ENCODE measurements at regions not wholly inside any gene's neighbourhood (a gene's known extent, or its start where the extent isn't known, plus 50 kb on each side); places are given as distances from the start of the nearest gene placed in this dataset.
"Not testable (repeated sequence)": the region's sequence is repeated elsewhere in the genome, so short reads cannot be mapped to it uniquely, and the experiment has no call there.

DNA sequence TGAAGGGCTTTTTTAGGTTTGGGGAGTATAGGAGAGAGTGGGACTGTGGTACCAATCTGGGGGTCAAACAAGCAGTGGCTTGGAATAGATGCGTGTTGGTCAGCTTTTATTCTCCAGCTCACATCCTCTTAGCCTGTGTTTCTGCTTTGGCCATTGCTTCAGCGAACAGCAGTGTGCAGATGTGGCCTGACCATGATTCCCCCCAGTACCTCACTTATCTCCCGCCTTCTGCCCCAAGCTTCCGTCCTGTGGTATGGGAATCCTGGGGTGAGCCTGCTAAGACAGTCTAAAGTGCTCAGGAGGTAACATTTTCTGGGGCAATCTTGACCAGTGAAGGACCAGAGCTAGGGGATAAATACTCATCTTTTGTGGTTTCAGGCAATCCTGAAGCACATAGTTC is 84.9 kb upstream of the TNP1 start:
- no peak for DNase-seq (ENCODE audit: low spot score)

DNA sequence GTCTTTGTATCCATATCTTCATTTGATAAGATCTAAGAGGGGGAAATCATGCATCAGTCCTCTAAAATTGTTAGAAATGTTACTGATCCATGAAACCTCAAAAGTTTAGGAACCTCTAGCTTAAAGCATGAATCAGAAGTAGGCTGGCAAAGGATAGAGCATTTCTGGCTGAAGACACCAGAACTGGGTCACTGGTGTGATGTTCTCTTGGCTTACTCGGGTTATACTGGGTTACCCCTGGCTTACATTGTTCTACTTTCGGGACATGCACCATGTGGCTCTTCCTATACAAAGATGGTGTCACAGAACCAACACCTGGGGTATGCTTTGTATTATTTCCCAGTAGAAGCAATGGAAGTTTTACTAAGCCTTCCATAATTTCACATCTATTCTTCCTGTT is 83.2 kb upstream of the TNP1 start:
- no peak for DNase-seq (ENCODE audit: low spot score)

DNA sequence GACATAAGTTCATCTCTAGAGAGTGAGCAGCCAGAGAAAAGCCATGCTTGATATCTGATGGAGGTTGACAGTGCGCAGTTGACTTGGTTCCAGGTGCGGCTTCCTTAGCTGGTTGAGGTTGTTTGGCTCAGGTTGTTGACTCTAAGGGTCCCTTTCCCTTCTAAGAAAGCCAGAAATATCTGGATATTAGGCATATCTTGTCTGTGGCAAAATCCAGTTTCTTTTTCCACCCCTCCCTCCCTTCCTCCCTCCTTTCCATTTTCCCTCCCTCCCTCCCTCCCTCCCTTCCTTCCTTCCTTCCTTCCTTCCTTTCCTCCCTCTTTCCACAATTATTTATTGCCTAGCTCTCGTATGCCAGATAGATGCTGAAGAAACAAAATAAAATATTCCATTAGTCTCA is 82.6 kb upstream of the TNP1 start:
- DNase-seq (ENCODE audit: low spot score): no peak

DNA sequence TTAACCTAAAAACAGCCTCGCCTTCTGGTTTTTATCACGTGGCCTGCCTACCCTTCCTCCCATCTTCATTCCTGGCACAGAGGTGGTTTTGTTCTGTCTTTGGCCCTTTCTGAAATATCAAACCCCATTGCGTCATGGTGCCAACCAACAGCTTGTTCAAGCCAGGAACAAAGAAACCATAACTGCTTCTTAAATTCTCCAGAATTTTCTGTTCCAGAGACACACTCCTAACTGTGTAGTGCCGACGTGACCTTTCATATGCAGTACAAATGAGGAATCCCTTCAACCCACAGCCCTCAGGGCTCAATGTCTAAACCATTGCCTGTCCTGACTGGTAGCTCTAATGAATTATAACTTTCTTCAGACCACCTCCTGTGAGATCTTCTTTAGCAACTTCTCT is 82.2 kb upstream of the TNP1 start:
- no peak for DNase-seq (ENCODE audit: low spot score)

DNA sequence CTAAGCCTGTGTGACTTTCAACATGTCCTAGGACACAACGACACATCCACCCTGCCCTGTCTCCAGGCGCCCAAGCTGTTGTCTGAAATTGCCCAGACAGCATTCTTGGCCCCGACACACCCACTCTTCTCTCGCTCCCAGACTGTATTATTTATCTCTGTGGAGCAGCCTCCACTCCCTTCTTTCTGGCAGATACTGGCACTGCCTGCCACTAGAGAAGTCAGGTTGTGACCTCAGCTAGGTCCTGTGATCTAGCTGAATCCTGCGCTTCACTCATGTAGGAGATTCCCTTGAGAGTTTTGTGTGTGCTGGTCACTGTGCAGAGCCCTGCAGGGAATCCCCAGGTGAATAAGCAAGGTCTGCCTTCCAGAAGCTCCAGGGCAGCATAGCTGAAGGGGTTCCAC is 77.1 kb upstream of the TNP1 start:
- DNase-seq (ENCODE audit: low spot score): no peak

DNA sequence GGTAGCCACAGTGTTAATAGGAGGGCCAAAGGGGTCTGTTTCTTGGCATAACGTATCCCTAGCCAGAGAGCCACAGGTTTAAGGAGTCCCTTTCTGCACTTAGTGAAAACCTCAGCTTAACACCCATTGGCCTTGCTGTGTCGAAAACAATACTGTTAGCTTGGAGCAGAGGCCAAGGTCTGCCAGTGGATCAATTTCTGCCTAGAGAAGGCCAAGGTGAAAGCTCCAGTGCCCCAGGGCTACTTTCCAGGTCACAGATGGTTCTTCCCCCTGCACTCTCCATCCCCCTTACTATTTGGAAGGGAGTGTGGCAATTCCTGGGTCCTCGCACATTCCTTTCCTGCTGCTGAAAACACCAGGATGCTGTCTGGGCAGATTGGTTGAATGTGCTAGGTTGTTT is 74.8 kb upstream of the TNP1 start:
- no peak for DNase-seq (ENCODE audit: low spot score)

DNA sequence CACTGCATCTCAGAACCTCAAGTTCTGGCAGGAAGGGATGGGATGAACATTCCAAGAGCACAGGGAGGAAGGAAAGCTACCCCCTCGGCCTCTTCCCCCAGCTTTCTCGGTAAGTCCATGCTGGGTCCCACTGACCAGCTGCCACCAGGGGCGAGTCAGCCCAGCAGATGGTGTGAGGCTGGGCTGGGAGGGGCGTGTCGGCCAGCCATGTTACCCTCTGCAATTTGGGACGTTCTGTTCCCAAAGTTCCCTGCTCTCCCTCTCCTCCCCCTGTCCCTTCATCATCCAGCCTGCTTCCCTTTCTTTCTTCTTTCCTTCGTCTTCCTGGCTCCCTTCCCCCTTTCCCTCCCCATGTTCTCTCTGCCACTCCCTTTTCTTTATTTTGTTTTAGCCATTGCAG is 74.3 kb upstream of the TNP1 start:
- DNase-seq (ENCODE audit: low spot score): no peak

DNA sequence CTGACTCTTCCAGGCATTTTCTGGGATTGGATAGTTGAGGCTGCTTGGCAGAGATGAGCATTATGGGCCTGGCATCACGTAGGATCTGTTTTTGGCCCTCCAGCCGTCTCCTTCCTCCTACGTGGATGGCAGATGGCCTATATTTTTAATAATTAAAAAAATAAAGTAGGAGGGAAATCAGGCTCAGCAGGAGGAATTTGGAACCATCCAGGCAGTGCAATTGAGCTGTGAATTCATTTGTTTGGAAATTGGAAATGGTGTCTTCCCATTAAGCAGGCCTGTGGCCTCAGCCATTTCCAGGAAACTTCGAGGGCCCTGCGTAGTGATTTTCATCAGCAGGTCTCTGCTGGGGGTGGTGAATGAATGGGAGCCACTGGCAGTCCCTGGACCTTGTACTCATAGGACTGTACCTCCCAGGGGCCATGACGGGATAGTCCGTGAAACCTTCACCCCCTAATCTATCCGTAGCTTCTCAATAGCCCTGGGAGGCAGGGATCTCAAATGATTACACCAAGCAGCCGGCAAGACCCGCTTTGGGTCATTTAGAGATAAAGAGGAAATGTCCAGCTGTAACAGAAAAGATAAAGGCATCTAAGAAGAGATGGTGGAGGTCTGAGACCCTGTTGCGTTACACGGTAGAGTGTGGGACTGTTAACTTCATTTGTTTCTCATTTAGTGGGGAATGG is 73.1 kb upstream of the TNP1 start:
- no peak for DNase-seq (ENCODE audit: low spot score)

DNA sequence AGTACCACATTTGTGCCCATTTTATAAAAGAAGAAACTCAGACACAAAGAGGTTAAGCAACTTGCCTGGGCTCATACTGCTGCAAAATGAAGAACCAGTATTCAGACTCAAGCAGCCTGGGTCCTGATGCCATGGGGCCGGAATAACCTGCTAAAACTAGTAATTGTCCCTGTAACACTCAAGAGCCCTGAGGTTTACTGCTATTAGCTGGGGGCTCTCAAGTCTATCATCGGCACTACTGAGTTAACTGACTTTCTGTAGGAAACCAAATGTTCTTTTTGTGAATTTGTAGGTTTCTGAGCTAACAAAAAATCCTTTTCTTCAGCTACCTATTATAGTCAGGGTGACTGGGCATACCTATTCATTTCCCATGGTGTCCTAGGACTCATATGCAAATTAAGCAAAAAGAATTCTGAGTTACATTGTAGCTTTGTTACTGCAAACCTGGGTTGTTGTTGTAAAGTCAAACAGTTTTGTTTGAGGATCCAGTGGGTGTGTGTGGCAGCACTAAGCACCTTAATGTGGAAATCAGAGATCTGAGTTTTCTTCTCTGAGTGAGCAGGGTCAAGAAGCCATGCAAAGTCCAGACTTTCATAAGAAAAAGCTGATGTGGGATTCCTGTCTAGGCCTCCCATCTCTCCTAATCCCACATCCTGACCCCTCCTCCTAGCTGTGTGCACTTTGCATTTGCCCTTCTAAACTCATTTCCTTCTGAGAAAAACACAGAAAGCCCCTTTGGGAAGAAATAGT is 72.4 kb upstream of the TNP1 start:
- DNase-seq (ENCODE audit: low spot score): no peak

DNA sequence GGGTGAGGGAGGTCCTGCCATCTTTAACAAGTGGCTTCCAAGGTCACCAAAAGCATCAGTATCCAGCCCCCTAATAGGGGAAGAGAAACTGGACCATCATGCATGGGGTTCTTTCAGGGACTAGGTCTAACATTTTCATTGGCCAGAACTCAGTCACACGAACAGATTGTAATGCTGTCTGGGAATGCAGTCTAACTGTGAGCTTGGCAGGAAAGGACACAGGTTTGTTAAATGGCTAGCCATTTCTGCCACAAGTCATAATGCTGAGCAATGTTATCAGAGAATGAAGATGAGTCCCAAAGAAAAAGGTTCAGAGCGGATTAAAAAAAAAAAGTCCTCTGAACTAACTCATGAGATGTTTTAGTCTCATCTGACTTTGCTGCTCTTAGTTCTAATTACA is 70.9 kb upstream of the TNP1 start:
- no peak for DNase-seq (ENCODE audit: low spot score)

DNA sequence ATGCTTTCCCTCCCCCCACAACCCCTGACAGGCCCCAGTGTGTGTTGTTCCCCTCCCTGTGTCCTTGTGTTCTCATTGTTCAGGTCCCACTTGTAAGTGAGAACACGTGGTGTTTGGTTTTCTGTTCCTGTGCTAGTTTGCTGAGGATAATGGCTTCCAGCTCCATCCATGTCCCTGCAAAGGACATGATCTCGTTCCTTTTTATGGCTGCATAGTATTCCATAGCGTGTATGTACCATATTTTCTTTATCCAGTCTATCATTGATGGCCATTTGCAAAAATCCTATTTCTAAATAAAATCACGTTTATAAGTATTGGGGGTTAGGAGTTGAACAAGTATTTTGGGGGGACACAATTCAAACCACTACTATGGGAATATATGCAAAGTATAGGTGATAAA is 69.5 kb upstream of the TNP1 start:
- DNase-seq (ENCODE audit: low spot score): not testable (repeated sequence)

DNA sequence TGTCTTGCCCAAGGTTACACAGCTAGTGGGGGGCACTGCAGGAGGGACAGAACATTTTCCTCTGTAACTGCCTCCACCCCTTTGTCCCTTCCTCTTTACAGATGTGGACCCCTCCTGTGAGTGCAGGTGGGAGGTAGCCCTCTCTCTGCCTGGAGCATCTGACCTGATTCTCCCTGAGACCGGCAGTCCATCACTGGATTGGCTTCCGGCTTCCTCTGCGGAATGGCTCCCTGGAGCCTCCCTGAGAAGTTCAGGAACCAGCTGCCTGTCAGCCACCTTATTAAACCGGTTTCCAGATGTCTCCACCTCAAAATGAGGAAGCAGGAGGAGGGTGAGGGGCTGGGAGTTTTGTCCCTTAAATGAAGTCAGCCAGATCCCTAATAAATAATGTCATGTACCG is 67.3 kb upstream of the TNP1 start:
- no peak for DNase-seq (ENCODE audit: low spot score)

DNA sequence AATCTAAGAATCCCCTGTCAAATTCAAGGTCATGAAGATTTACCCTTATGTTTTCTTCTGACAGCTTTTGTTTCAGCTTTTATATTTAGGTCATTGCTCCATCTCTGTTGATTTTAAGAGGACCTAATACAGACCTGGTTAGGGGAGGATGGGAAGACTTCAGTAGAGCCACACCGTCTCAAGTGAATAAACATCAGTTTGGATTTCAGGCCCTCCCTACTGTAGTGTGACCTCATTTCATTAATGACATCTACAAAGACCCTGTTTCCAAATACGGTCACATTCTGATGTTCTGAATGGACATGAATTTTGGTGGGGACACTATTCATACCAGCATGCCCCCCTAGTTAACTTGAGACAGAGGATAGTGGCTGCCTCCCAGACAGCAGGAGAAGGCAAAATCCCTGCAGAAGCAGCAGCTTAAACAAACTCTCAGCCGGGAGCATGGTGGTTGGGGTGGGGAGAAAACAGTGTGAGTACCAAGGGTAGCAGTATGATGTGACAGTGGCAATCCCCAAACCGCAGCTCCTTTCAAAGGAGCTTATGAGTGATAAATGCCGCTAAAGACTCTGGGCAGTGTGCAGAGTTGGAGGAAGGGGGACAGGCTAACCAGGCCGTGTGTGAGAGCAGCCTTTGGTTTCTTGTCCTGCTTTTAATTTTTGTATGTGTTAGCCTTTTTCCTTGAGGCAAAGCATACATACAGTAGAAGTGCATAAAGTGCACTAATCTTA is 65.9 kb upstream of the TNP1 start:
- no peak for DNase-seq (ENCODE audit: low spot score)

DNA sequence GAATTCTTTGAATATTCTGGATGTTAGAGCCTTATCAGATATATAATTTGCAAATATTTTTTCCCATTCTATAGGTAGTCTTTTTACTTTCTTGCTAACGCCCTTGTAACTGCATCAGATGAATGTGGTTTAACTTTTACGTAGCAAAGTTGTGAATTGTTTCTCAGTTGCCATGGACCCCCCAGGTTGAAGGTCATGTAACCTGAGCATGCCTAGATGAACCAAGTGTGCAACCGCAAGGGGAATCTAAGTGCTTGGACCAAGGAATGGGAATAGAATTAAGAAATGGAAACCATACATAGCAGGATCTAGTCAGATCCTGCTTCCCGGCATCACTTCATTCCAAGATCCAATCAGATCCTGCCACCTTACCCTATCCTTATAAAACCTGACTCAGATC is 65.1 kb upstream of the TNP1 start:
- DNase-seq (ENCODE audit: low spot score): no peak

DNA sequence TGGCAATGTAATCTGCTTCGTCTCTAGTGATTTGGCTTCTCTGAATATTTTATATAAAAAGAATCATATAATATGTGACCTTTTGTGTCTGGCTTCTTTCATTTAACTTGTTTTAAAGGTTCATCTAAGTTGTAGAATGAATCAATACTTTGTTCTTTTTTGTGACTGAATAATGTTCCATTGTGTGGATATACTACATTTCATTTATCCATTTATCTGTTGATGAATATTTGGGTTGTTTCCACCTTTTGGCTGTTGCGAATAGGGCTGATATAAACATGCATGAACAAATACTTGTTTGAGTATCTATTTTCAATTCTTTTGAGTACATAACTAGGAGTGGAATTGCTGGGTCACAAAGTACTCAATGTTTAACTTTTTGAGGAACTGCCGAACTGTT is 63.8 kb upstream of the TNP1 start:
- DNase-seq (ENCODE audit: low spot score): no peak

DNA sequence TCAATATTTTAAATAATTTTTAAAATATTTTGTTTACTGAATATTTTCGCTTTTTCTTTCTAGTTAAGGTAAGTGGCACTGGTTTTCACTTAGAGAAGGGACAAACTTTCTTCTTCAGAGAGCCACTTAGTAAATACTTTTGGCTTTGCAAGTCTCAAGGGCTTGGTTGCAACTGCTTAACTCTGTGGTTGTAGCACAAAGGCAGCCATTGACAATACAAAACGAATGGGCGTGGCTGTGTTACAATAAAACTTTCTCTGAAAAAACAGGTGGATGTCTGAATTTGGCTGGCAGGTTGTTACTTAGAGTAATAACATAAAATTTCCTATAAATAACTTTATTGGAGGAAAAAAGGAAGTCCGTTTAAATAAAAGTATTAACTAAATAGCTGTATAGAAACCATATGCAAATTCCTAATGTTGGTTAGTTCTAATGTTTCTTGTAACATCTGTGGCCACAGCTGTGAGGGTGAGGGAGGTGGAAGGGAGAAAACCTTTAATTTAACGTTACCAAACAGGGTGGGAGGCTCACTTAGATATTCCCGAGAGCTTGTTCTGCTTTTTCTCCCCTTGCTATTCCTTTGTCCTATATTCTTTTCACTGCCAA is 62.4 kb upstream of the TNP1 start:
- DNase-seq (ENCODE audit: low spot score): no peak

DNA sequence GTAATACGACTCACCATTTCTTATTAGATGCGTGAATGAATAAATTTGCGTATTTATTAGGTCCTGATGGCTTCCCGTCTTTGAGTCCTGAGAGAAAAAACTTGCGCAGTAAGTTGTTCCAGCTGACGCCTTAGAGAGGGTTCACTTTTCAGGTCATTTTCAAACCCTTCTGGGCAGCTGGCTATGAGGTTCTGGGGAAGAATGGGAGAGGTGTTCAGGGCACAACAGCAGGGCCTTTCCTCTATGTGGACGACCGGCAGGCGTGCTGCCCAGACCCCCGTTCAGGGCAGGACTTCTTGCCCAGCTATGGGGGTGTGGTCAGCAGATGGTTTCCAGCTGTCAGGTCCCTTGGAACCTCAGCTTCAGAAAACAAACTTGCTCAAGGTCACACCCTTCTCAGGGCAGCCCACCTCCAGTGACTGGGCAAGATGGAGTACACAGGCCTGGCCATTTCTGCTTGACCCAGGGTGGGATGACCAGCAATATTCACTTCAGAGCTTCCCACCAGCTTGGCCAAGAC is 61.1 kb upstream of the TNP1 start:
- DNase-seq (ENCODE audit: low spot score): no peak

DNA sequence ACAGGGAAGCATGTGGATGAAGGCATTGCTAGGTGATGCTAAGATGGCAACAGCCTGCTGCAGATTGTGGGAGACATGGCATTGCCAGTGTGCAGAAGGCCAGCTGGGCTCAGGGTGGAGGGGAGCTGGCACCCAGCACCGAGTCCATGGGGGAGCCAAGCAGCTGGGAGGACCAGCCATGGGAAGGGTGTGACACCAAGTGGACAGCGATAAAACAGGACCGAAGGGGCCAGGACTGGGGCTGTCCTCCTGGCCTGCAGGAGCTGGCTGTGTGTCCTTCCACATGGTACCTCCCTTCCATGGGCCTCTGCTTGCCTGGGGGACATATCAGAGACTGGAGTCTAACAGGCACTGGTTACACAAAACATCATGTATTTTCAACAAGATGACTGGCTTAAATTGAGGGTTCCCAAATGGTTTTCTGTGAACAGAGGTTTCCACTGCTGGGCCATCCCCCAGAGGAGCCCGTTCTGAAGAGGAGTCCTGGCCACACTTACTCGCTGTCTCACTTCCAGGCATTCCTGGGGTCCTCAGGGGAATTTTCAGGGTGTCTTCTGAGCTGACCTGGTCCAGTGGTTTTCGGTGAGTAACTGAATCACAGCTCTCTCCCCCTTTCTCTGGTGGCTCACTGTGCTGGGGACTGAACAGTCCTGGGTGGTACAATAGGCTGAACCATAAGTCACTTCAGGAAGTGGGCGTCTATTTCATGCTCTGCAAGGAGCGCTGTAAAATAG is 60.4 kb upstream of the TNP1 start:
- DNase-seq (ENCODE audit: low spot score): no peak

DNA sequence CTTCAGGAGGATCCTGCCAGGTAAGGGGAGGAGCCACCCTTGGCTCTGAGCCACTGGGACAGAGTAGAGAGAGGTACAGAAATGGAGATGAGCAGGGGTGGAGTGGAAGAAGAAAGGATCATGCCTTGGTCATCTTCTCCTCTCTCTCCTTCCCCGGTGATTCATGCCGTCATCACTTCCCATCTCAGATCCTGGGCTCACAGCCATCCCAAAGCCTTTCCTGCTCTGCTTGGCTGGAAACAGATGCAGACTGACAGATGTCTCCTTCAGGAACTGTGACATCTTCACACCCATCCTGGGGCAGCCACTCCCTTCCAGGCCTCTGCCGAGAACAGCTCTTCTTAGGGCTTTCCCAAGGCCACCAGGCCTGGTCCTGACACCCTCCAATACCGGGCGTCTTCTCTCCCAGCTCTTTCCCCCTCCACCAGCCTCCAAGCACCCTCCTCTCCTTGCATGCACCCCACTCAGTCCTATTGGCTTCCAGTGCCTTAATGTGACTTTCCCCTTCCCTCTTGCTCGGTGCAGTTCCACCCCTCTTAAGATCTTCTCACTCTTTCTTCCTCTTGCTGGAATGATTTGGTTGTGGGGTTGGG is 58.3 kb upstream of the TNP1 start:
- peak; percentile 45 for DNase-seq (ENCODE audit: low spot score)

DNA sequence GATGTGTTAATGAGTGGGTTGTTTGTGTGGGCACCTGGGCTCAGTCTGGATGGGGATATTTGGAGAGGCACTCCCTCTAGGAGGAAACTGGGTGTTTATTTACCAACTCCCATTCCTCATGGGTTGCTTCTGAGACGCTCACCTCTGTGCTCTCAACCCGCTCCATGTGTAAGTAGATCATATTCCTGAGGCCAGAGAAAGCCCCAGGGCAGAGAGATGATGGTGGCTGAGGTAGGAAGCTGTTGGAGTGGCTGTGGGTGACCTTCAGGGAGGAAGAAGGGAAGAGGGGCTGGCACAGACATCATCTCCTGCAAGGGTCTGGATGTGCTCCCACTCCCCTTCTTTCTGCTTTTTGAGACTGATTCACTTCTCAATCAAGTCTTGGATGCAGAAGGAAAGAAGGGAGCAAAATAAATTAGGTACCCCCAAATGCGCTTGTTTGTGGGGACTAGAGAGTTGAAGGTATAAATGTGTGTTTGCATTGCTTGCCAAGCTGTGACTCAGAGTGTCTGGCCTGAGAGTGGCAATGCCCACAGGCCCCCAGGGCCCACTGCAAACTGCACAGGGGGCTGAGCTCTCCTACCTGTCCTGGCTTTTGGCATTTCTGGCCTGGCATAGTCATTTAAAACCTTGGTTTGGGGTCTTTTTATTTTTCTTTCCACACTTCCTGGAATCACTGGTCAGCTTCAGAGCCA is 57.2 kb upstream of the TNP1 start:
- DNase-seq (ENCODE audit: low spot score): no peak

DNA sequence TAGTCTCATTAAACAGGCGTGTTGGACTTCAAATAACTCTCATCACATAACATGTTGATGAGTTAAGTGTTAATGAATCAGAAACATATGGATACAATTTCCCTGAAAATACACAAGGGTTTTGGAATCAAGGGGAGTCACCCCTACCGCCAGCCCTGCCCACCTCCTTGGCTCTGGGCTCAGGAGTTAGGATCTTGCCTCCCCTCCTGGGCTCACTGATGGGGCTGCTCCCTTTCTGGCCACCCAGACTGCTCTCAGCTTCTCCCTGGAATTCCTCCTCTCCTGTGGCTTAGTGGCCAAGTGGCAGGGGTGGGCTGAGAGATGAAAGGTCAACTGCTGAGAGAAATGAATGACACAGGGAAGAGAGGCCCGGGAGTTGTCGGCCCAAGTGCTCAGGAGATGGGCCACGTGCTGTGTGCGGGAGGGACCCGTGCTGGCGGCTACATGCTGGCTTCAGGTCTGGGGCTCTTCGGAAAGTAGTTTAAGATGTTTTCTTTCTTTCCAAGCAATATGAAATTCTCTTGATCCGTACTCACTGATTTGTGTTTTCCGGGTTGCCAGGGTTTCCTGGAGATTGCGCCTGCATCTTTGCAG is 55.8 kb upstream of the TNP1 start:
- DNase-seq (ENCODE audit: low spot score): no peak

Data from RKO (cell line).